ENCODE measurements at regions not wholly inside any gene's neighbourhood (a gene's known extent, or its start where the extent isn't known, plus 50 kb on each side); places are given as distances from the start of the nearest gene placed in this dataset.

DNA sequence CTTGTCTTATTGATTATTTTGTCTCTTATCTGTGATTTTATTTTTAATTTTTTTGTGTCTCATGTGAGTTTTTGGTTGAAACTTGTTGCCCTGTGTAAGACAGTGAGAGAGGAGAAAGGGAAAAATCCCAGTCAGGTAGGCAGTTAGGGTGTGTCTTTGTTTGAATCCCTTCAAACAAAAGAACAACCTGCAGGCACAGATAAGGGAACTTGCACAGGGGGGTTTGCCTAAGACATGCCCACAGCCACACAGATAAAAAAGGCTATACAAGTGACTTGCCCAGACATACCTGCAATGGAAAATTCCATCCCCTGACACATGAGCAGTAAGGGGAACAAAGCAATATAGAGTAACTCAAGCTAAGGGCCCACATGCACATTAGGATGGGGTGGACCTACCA lies 127.8 kb upstream of the PLET1 start:
- no peaks in the 10 kb centered on the region for H3K4me1 Mint-ChIP-seq
- no peaks in the 10 kb centered on the region; the same call in 1 of the 2 replicates for H3K27me3 Mint-ChIP-seq (ENCODE audit: low read depth)
- peaks cover 18% of the 10 kb centered on the region for H3K36me3 Mint-ChIP-seq
- ChIA-PET POLR2A (no interaction called here), CTCF (no interaction called here)
- no peak for ATAC-seq
- no peak overlapping the region for H3K27ac Mint-ChIP-seq
- TF ChIP-seq KAT7 (CRISPR knock-in tag; IDR thresholded peaks at IDR 0.05; ENCODE audit: borderline replicate concordance) (no peak), PRRX2 (CRISPR knock-in tag; IDR thresholded peaks at IDR 0.05) (no peak), NFYB (CRISPR knock-in tag; conservative IDR thresholded peaks at IDR 0.05; ENCODE audit: low read depth) (no peak), RORB (CRISPR knock-in tag; IDR thresholded peaks at IDR 0.05) (no peak), CREM (CRISPR knock-in tag; IDR thresholded peaks at IDR 0.05) (no peak), TEAD4 (CRISPR knock-in tag; IDR thresholded peaks at IDR 0.05) (no peak), CREB1 (CRISPR knock-in tag; IDR thresholded peaks at IDR 0.05) (no peak)
- TF ChIP-seq, protein P1, sequence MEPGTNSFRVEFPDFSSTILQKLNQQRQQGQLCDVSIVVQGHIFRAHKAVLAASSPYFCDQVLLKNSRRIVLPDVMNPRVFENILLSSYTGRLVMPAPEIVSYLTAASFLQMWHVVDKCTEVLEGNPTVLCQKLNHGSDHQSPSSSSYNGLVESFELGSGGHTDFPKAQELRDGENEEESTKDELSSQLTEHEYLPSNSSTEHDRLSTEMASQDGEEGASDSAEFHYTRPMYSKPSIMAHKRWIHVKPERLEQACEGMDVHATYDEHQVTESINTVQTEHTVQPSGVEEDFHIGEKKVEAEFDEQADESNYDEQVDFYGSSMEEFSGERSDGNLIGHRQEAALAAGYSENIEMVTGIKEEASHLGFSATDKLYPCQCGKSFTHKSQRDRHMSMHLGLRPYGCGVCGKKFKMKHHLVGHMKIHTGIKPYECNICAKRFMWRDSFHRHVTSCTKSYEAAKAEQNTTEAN (CRISPR knock-in tag; IDR thresholded peaks at IDR 0.05), result no peak
- TF ChIP-seq, protein P2, sequence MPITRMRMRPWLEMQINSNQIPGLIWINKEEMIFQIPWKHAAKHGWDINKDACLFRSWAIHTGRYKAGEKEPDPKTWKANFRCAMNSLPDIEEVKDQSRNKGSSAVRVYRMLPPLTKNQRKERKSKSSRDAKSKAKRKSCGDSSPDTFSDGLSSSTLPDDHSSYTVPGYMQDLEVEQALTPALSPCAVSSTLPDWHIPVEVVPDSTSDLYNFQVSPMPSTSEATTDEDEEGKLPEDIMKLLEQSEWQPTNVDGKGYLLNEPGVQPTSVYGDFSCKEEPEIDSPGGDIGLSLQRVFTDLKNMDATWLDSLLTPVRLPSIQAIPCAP (CRISPR knock-in tag; IDR thresholded peaks at IDR 0.05), result no peak
- TF ChIP-seq, protein P3, sequence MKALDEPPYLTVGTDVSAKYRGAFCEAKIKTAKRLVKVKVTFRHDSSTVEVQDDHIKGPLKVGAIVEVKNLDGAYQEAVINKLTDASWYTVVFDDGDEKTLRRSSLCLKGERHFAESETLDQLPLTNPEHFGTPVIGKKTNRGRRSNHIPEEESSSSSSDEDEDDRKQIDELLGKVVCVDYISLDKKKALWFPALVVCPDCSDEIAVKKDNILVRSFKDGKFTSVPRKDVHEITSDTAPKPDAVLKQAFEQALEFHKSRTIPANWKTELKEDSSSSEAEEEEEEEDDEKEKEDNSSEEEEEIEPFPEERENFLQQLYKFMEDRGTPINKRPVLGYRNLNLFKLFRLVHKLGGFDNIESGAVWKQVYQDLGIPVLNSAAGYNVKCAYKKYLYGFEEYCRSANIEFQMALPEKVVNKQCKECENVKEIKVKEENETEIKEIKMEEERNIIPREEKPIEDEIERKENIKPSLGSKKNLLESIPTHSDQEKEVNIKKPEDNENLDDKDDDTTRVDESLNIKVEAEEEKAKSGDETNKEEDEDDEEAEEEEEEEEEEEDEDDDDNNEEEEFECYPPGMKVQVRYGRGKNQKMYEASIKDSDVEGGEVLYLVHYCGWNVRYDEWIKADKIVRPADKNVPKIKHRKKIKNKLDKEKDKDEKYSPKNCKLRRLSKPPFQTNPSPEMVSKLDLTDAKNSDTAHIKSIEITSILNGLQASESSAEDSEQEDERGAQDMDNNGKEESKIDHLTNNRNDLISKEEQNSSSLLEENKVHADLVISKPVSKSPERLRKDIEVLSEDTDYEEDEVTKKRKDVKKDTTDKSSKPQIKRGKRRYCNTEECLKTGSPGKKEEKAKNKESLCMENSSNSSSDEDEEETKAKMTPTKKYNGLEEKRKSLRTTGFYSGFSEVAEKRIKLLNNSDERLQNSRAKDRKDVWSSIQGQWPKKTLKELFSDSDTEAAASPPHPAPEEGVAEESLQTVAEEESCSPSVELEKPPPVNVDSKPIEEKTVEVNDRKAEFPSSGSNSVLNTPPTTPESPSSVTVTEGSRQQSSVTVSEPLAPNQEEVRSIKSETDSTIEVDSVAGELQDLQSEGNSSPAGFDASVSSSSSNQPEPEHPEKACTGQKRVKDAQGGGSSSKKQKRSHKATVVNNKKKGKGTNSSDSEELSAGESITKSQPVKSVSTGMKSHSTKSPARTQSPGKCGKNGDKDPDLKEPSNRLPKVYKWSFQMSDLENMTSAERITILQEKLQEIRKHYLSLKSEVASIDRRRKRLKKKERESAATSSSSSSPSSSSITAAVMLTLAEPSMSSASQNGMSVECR (CRISPR knock-in tag; IDR thresholded peaks at IDR 0.05; ENCODE audit: borderline replicate concordance), result no peak
- TF ChIP-seq, protein P4, sequence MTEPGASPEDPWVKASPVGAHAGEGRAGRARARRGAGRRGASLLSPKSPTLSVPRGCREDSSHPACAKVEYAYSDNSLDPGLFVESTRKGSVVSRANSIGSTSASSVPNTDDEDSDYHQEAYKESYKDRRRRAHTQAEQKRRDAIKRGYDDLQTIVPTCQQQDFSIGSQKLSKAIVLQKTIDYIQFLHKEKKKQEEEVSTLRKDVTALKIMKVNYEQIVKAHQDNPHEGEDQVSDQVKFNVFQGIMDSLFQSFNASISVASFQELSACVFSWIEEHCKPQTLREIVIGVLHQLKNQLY (CRISPR knock-in tag; IDR thresholded peaks at IDR 0.05), result no peak
- TF ChIP-seq, protein P5, sequence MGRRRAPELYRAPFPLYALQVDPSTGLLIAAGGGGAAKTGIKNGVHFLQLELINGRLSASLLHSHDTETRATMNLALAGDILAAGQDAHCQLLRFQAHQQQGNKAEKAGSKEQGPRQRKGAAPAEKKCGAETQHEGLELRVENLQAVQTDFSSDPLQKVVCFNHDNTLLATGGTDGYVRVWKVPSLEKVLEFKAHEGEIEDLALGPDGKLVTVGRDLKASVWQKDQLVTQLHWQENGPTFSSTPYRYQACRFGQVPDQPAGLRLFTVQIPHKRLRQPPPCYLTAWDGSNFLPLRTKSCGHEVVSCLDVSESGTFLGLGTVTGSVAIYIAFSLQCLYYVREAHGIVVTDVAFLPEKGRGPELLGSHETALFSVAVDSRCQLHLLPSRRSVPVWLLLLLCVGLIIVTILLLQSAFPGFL (CRISPR knock-in tag; IDR thresholded peaks at IDR 0.05; ENCODE audit: borderline replicate concordance), result no peak
- H3K9me3 Mint-ChIP-seq, result peaks cover 35% of the 10 kb centered on the region
- DNase-seq (ENCODE audit: low spot score), result no peak
- no peak overlapping the region for H3K4me3 Mint-ChIP-seq

DNA sequence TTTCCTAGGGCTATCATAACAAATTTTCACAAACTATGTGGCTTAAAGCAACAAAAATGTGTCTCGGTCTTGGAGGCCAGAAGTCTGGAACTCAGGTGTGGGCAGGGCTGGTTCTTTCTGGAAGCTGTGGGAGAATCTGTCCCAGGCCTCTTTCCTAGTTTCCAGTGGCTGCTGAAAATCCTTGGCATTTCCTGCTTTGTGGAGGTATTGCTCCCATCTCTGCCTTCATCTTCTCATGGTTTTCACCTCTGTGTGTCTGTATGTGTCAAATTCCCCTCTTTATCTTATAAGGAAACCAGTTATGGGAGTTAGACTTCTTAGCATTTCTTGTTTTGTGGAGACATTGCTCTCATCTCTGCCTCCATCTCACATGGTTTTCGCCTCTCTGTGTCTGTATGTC lies 130.4 kb upstream of the PLET1 start:
- Mint-ChIP-seq H3K4me1 (no peaks in the 10 kb centered on the region), H3K36me3 (peaks cover 18% of the 10 kb centered on the region), H3K4me3 (no peak overlapping the region), H3K9me3 (peaks cover 29% of the 10 kb centered on the region), H3K27ac (no peak overlapping the region), H3K27me3 (ENCODE audit: low read depth) (no peaks in the 10 kb centered on the region; the same call in 1 of the 2 replicates)
- ATAC-seq, result no peak
- ChIA-PET POLR2A (no interaction called here), CTCF (no interaction called here)
- DNase-seq (ENCODE audit: low spot score), result no peak
- TF ChIP-seq, protein P6, sequence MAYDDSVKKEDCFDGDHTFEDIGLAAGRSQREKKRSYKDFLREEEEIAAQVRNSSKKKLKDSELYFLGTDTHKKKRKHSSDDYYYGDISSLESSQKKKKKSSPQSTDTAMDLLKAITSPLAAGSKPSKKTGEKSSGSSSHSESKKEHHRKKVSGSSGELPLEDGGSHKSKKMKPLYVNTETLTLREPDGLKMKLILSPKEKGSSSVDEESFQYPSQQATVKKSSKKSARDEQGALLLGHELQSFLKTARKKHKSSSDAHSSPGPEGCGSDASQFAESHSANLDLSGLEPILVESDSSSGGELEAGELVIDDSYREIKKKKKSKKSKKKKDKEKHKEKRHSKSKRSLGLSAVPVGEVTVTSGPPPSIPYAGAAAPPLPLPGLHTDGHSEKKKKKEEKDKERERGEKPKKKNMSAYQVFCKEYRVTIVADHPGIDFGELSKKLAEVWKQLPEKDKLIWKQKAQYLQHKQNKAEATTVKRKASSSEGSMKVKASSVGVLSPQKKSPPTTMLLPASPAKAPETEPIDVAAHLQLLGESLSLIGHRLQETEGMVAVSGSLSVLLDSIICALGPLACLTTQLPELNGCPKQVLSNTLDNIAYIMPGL (CRISPR knock-in tag; IDR thresholded peaks at IDR 0.05), result no peak
- TF ChIP-seq RELA (CRISPR knock-in tag; IDR thresholded peaks at IDR 0.05; ENCODE audit: borderline replicate concordance) (no peak), CBFB (CRISPR knock-in tag; IDR thresholded peaks at IDR 0.05; ENCODE audit: low read depth) (no peak), ZNF232 (CRISPR knock-in tag; IDR thresholded peaks at IDR 0.05) (no peak), JAZF1 (CRISPR knock-in tag; IDR thresholded peaks at IDR 0.05) (no peak), GABPB1 (CRISPR knock-in tag; IDR thresholded peaks at IDR 0.05) (no peak), FOXK1 (CRISPR knock-in tag; IDR thresholded peaks at IDR 0.05) (no peak)
- TF ChIP-seq, protein P7, sequence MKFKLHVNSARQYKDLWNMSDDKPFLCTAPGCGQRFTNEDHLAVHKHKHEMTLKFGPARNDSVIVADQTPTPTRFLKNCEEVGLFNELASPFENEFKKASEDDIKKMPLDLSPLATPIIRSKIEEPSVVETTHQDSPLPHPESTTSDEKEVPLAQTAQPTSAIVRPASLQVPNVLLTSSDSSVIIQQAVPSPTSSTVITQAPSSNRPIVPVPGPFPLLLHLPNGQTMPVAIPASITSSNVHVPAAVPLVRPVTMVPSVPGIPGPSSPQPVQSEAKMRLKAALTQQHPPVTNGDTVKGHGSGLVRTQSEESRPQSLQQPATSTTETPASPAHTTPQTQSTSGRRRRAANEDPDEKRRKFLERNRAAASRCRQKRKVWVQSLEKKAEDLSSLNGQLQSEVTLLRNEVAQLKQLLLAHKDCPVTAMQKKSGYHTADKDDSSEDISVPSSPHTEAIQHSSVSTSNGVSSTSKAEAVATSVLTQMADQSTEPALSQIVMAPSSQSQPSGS (CRISPR knock-in tag; IDR thresholded peaks at IDR 0.05; ENCODE audit: borderline replicate concordance, low read depth), result no peak
- TF ChIP-seq, protein P8, sequence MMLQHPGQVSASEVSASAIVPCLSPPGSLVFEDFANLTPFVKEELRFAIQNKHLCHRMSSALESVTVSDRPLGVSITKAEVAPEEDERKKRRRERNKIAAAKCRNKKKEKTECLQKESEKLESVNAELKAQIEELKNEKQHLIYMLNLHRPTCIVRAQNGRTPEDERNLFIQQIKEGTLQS (CRISPR knock-in tag; conservative IDR thresholded peaks at IDR 0.05), result no peak
- TF ChIP-seq, protein P1 (CRISPR knock-in tag; IDR thresholded peaks at IDR 0.05), result no peak

Measured in WTC11 (cell line).